Sigmoid colon (tissue), 4 donors: ENCODE measurements at regions not wholly inside any gene's neighbourhood (a gene's known extent, or its start where the extent isn't known, plus 50 kb on each side); places are given as distances from the start of the nearest gene placed in this dataset.

ENCODE experiments used
- POLR2A ChIP-seq, 2 donors: fragments of 450-650 bp; IDR thresholded peaks; one replicate each; pipeline ENCODE4 v1.6.1; 2016; ENCODE audit warnings: antibody characterized with exemption in 2 of 2, mild to moderate bottlenecking in 2 of 2, moderate library complexity in 2 of 2
- POLR2AphosphoS5 ChIP-seq, 4 donors: sonication (generic); formaldehyde crosslinking; IDR thresholded peaks; one replicate each; pipeline ENCODE4 v1.6.1; 2017; ENCODE audit warnings: antibody characterized with exemption in 4 of 4
- TF ChIP-seq, protein P1 (sequence below), 4 experiments: fragments of 450-650 bp in 3 of 4; fragments of 200-600 bp in 1 of 4; IDR thresholded peaks; one replicate each; pipeline ENCODE4 v1.5.1; 2016 to 2019; ENCODE audit warnings: antibody characterized with exemption in 4 of 4, mild to moderate bottlenecking in 3 of 4, moderate library complexity in 2 of 4

DNA sequence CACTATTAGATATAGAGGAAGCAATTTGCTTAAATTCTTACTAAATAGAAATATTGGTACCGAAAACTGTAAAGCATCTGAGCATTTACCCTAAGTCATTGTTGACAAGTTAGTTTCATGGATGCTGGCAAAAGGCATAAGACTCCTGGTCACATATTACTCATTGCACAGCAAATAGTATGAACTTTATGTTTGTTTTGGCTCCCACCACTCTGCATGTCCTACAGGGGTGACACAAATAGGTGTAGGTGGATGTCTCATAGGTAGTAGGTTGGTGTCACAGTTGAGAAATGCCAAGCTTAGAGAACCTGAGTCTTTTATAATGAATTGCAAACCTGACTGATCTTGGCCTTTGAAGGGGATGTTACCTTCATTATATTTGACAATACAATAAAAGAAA is 199.6 kb upstream of the SEMA3D start:
- TF ChIP-seq, protein P1, sequence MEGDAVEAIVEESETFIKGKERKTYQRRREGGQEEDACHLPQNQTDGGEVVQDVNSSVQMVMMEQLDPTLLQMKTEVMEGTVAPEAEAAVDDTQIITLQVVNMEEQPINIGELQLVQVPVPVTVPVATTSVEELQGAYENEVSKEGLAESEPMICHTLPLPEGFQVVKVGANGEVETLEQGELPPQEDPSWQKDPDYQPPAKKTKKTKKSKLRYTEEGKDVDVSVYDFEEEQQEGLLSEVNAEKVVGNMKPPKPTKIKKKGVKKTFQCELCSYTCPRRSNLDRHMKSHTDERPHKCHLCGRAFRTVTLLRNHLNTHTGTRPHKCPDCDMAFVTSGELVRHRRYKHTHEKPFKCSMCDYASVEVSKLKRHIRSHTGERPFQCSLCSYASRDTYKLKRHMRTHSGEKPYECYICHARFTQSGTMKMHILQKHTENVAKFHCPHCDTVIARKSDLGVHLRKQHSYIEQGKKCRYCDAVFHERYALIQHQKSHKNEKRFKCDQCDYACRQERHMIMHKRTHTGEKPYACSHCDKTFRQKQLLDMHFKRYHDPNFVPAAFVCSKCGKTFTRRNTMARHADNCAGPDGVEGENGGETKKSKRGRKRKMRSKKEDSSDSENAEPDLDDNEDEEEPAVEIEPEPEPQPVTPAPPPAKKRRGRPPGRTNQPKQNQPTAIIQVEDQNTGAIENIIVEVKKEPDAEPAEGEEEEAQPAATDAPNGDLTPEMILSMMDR (IDR thresholded peaks at IDR 0.05), result no peak
- TF ChIP-seq POLR2A (IDR thresholded peaks at IDR 0.05) (no peak), POLR2AphosphoS5 (IDR thresholded peaks at IDR 0.05) (no peak)
